ENCODE measurements at regions not wholly inside any gene's neighbourhood (a gene's known extent, or its start where the extent isn't known, plus 50 kb on each side); places are given as distances from the start of the nearest gene placed in this dataset.

DNA sequence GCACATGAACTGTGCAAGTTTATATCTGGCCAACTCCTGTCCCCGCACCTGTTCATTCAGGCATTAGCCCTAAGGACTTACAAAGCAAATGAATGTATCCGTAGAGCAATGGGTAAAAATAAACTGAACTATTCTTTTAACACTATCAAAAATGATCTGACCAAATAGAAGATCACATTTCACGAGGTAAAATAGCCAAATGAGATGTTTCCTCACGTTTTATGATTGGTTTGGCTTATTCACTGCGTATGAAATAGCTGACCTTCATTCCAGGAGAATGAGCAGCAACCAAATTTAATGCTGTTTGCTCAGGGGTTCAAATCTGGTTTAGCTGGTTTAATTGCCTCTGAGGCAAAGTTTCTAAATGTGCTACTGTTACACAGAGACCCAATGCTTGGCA is 216.0 kb upstream of the EEA1 start:
- no peak for TF ChIP-seq CTCF (conservative IDR thresholded peaks at IDR 0.05; ENCODE audit: low read length)
- TF ChIP-seq EZH2phosphoT487 (IDR thresholded peaks at IDR 0.05; ENCODE audit: borderline replicate concordance, low read depth, low read length), result no peak

Measured in OCI-LY7 (cell line).